Stimulated activated naive CD4-positive, alpha-beta T cell treated with Interleukin-2 at 50 U/mL for 16 hours (primary cell): ENCODE measurements at regions not wholly inside any gene's neighbourhood (a gene's known extent, or its start where the extent isn't known, plus 50 kb on each side); places are given as distances from the start of the nearest gene placed in this dataset.

Experiments used
- DNase-seq: peaks from one replicate; lab custom pipeline; 2025; lab: John Stamatoyannopoulos, UW

DNA sequence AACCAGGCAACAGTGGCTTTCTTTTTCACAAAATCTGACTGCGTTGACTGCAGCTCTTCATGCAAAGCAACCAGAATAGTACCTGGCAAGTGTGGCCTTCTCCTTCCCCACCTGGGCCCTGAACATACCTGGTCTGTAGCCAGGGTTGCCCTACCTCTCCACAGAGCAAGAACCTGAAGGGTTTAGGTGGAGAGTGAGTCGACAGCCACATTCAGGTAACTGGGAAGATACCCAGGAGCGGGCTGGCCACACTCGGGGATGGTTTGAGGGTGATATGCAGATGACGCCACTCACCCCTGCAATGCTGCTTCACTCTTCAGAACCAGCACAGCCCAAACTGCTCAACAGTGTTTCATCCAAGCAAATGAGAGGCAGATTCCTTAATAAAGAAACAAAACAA is 117.3 kb downstream of the TTC32 start:
- DNase-seq: no peak

DNA sequence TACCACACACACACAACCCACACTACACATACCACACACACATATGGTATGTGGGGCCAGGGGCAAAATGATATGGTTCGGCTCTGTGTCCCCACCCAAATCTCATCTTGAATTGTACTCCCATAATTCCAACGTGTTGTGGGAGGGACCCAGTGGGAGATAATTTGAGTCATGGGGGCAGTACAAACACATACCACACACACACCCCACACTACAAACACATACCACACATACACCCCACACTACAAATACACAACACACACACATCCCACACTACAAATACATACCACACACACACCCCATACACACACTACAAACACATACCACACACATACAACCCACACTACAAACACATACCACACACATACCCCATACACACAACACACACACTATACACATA is 117.8 kb downstream of the TTC32 start:
- DNase-seq: no peak

DNA sequence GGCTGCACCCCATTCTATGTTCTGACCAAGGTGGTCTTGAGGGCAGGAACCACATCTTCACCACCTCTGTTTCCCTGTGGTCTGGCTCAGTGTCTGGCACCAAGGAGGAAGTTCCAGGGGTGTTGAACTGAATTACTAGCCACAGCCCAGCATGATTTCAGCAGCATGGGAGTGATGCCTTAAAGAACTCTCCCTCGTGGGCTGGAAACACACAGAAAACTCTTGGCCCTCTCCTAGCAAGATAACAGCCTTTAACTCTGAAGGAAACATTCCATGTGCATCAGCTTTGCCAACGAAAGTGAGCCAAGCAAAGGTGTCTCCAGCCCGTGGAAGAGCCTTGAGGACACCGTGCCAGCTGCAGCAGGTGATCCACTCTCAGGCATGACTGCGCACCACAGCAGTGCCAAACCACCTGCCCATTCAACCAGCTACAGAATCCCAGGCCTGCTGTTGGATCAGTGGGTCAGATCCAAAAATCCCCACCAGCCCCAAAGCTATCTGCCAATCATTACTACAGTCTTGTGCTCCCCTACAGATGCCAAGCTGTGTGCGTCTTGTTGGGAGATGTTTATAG is 124.8 kb downstream of the TTC32 start:
- DNase-seq: no peak

DNA sequence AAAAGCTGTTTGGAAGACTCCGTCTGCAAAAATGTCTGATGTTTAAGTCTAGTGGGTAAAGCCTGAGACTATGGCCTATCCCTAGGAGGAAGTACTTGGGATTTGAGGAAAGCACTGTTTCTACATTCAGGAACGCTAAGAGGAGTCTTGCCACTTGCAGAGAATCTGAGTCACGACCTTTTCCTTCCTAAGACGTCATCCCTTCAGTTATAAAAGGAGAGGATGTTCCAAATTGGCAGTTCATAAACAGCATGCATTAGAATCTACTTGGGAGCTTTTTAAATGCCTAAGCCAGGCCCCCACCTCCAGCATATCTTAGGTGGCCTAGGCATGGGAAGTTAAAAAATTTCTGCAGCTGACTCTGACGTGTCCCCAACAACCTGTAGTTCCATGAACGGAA is 125.9 kb downstream of the TTC32 start:
- DNase-seq: no peak

DNA sequence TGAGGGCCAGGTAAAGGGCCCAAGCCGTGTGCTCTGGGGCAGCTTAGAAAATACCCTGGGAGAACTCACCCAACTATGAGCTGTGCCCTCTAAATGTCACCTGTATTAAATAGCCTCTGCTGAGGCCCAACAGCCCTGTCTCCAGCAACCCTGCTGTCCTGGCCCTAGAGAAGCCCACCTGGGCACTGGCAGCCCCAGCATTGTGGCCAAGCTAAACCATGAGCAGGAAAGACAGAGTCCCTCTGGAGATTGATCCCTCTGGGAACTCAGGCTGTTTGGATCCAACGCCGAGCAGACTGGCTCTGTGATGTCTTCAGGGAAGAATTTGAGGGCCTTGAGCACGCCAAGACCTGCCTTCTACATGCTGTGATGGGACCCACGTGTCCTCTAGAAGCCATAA is 126.5 kb downstream of the TTC32 start:
- no peak for DNase-seq

DNA sequence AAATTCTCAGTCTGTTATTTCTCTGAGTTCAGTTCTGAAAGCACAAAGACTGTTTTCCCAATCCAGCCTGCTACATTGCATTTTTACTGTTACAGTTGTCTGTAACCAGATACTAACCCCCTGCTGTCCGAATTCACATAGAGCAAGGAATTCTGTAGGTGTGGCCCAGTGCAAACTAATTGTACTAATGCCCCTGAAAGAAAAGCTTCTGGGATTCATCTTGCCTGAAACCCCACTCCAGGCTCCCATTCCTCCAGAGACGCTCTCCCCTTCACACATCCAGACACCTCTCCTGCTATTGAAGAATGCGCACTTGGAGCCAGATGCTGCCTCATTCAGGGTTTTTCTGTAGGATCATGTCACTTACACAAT is 127.0 kb downstream of the TTC32 start:
- DNase-seq: no peak

DNA sequence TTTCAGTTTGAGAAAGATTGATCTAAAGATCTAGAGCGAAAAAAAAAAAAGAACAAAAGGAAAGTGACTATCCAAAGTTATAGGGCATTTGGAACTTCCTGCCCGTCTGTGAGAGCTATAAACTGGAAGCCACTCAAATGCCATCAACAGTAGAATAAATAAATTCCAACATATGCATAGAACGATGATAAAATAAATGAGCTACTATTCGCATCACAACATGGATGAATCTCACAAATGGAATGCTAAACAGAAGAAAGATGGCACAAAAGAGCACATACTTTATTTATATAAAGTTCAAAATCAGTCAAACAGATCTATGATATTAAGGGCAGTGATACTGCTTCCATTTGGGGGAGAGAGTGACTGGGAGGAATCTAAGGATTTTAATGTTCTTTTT is 128.8 kb downstream of the TTC32 start:
- DNase-seq: no peak

DNA sequence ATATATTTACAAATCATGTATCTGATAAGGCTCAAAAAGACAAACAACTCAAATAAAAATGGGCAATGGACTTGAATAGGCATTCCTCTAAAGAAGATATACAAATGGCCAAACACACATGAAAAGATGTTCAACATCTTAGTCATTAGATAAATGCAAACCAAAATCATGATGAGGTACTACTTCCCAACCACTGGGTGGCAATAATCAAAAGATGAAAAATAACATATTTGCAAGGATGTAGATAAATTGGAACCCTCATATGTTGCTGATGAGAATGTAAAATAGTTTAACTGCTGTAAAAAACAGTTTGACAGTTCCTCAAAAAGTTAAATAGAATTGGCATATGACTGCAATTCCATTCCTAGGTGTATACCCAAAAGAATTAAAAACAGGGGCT is 132.3 kb downstream of the TTC32 start:
- no peak for DNase-seq

DNA sequence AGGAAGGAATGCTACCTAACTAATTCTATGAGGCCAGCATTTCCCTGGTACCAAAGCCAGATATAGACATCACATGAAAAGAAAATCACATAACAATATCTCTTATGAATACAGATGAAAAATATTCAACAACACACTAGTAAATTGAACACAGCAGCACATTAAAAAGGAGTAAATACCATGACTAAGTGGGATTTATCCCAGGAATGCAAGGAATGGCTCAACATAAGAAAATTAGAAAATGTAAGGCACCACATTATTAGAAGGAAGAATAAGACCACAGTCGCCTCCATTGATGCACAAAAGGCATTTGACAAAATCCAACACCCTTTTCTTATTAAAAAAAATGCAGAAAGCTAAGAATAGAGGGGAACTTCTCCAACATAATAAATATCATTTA is 133.9 kb downstream of the TTC32 start:
- no peak for DNase-seq

DNA sequence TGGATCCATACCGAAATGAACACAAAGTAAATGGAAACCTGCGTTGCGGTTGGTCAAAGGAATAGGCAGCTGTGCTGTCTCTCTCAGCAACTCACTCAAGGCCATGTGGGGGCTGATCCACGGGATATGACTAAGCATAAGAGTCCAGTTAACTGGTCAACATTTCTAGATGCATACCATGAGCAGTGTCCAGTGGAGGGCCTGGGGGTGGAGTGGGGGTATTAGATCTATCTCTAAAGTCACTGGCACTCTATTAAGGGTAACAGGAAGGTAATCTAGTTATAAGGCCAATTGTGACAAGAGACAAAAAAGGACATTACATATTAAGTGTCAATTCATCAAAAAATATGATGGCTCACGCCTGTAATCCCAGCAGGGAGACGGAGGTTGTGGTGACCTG is 136.8 kb downstream of the TTC32 start:
- DNase-seq: no peak

DNA sequence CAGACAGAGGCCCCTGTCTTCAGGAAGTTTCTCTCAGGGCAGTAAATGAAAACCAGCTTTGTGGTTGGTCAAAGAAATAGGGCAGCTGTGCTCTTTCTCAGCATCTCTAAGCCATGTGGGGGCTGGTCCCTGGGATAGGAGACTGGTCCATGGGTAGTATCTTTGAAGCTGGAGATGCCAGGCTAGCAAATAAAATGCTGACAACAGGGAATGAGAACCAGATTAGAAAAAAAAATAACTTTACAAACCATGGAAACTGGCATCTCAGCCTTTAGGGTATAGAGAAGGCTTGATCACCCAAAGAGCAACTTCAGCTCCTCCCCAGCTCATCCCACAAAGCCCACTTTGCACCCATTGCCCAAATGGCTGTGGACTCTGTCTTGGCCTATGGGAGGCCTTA is 138.1 kb downstream of the TTC32 start:
- DNase-seq: no peak

DNA sequence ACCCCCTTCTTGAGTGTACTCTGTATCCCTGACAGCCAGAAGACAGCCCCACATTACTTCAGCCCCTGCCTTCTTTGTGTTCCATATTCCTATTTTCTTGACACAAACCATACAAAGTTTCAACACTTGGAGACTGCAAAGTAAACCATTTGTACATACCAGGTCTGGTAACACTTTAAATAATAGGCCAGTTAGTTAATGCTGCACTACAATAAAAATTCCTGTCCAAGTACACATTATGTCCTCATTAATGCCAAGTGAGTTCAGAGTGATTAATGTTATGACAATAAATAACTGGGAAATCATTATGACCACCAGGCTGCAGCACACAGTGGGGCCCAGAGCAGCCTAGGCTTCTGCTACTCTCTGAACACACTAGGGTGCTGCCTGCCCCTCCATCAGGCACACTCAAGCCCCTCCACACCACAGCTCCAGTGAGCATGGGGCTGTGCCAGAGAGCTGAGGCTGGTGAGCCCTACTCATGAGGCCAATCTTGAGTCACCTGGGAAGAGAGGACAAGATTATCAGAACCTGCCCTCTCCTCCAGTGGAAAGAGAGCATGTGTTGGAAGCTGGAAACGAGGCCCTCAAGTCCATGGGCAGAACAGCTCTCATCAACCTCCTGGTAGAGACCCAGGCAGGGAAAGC is 138.7 kb downstream of the TTC32 start:
- DNase-seq: no peak

DNA sequence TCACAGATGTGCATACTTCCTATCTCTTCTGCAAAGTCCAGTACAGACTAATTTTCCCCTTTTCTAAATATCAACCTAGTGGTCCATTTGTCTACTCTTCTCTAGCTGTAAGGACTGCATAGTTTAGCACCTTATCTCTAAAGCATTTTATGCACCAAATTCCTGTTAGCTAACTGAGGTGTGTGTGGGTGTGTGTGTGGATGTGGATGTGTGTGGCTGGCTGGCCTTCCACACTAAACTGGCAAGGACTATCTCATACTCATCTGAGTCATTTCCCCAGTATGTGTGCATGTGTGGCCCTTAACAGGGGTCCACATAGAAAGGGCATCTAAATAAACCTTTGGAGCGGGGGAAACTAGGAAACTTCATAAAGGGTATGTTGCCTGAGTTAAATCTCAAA is 139.6 kb downstream of the TTC32 start:
- no peak for DNase-seq

DNA sequence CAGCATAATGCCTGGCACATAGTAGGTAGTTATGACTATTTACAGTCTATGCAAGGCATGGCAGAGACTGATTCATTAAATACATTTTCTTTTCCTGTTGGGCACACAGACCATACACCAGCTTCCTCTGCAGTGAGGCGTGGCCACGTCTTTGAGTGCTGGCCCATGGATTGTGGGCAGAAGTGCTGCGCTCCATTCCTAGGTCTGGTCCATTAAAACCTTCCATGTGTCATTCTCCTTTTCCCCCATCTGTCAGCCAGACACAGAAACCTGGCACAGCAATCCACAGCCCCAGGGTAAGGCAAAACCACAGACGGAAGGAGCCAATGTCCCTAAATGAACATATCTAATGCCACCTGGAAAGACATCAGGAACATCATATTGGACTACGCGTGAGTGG is 141.9 kb downstream of the TTC32 start:
- no peak for DNase-seq

DNA sequence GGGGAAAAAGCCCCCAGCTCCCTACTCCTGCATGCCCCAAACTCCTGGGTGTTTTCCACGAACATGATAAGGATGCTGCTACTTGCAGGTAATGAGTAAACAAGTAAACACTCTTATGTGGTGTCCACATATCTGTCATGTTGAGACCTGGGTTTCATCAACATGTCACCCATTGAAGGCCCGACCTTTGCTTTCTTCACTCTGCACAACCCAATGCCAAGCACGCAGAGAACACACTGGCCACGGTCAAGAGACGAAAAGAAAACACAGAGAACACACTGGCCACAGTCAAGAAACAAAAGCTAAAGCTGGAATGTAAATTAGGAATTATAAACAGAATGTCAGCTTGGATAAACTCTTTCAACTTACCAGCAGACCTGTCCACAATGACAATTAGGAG is 143.1 kb downstream of the TTC32 start:
- no peak for DNase-seq

DNA sequence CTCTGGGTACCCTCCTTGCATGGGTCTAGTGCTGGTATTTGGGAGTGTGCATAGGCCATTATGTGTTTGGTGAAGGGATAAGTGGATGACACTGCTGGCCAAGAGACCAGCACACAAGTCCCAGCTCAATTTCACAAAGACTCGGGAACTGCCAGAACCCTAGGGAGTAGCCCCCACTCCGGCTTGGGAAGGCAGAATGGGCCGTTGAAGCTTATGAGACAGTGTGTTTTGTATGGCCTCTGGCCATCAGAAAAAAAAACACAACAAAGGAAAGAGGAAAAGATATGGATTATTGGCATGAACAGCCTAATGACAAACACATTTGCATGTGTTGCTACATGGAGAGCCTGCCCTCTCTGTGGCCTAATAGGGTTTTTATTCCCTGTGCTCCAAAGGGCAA is 144.2 kb downstream of the TTC32 start:
- DNase-seq: no peak

DNA sequence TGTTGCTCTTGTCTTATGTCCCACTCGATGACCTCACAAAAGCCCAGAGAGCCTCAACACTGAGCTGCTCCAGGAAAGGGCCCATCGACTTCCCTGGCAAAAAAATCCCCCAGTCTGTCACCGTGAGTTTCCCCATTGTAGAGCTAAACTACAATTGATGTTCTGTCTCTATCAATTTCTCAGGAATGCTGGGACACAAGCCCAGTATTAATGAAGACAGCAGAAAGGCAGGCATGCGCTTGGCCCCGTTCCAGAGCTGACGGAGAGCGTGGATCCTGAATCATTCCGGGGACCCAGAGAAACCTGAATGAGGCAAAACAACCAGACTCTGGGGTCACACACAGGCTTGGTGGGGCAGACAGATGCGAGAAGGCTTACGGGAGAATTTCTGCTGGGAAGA is 146.9 kb downstream of the TTC32 start:
- no peak for DNase-seq

DNA sequence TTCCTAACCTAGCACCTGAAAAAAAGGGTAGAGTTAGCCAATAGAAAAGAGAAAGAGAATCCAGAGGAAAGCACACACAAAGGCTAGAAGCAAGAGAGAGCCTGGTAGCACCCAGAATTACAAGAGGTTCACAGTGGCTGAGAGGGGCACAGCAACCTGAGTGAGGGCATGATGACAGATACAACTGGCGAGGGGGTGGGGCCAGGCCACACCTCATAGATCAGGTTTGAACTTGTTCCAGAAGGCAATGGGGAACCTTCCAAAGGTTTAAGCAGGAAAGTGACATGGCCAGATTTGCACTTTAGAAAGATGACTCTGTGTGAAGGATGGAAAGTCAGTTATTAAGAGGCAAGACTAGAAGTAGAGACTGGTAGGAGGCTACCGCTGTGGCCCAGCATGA is 148.0 kb downstream of the TTC32 start:
- DNase-seq: no peak

DNA sequence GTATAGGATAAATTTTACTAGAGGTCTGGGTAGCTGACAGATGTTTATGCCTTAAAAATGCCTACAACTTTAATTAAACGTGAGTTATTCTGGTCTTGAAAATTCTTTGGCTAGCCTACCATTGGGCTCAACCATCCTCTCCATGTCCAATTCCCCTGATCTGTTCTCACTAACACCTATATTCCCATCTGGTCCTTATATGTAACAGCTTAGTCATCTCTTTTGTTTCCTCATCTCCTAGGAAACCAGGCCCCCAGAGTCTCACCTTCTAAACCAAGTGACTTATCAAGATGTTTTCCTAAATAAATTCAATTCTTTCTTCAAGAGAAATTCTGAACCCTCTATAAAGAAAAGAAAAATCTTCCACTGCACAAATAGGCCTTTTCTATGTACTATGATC is 148.5 kb downstream of the TTC32 start:
- DNase-seq: no peak

DNA sequence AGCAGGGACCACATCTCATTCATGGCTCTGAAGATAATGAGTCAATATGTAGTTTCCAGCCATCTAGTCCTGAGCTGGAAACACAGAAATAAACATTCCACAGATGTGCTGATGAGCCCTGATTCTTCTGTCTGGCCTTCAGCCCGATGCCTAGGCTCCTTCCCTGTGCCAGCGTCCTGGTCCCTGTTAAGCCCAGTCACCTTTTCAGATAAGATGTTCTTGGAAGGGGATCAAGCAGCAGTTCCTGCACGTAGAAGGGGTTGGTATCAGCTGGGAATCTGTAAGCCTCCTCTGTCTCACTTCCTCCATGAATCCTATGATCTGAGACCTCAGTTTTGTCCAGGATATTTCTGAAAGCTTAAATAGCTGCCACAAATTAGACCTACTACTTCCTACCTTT is 149.3 kb downstream of the TTC32 start:
- no peak for DNase-seq

DNA sequence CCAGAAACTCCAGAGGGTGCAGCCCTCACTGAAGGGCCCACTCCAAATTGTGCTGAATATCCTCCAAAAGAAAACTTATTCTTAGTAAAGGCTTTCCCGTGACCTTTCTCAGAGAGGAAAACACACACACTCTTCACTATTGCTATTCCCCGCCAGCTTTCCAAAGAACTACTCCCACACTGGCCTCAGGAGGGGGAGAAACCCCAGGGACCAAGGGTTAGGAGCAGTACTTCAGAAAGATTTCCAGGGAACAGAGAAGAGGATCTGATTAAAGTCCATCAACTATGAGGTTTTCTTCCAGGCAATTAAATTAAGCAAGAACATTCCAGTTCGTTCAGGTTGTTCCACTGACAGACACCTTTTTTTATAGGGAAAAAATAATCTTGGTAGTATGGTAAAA is 150.2 kb downstream of the TTC32 start:
- no peak for DNase-seq

DNA sequence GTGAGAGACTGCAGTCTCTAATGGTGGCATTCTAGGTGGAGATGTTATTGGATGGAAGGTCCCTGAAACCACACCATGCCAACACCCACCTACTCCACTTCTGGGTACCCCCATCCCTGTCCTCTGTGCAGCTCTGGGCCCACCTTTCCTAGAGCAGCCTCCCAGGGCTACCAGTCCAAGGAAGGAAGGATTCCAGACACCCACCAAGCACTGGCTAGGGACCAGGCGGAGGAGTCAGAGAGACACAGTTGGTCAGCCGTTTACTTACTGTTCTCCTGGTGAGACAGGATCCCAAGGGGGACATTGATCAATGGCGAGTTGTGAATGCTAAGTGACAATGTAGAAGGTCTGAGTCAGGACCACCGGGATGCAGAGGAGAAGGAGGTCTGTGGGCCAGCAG is 151.6 kb downstream of the TTC32 start:
- DNase-seq: no peak

DNA sequence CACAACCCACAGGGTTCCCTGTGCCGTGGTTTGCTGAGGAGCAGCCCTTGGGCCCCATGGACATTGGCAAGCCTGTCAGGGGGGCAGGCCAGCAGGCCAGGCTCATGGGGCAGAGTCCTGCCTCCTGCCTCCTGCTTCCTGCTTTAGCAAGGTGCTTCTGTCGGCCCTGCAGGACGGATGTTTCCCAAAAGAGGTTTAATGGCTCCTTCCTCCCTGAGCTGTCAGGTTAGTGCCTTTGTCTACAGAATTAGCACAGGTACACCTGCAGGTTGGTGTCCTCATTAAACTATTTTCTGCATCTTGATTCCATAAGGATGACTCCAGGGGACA is 152.3 kb downstream of the TTC32 start:
- DNase-seq: no peak

DNA sequence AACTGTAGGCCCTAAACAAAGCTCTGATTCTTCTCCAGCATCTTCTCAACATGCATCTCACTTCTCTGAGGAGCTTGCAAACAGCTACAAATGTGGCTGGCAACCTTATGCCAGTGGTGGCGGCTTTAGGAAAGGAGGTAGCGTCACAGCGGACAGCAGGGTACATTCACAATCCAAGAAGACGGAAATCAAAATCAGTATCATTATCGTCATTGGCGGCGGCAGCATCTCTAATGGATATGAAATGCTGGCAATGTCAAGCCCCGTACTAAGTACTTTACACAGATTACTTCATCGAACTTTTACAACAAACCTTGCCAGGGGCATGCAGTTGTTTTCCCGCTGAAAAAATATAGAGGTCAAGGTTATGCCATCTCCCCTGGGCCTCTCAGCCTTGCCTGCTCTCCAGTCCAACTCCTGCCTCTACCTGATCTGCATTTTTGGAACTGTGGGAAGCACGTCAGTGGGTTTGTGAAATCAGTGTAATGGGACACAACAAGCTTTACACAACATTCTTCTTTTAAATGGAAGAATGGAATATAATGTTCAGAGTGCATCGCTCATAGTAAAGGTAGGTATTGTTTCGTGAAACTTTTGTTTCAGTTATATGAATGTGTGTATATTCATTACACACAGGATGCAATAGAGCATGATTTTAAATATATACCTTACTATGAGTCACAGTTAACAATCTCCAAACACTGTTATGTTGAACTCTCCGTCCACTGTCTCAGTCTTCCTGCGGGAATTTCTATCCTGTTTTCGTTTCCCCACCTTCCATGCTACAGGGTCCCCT is 152.9 kb downstream of the TTC32 start:
- DNase-seq: no peak
